Activated CD4-positive, alpha-beta T cell treated with anti-CD3 and anti-CD28 coated beads, Interleukin-2, Interleukin-6, amounts not matched to agents 100 ng/mL and 50 ng/mL, durations not matched to agents 16 hours and 8 hours (primary cell): ENCODE measurements at regions not wholly inside any gene's neighbourhood (a gene's known extent, or its start where the extent isn't known, plus 50 kb on each side); places are given as distances from the start of the nearest gene placed in this dataset.
"Not testable (repeated sequence)": the region's sequence is repeated elsewhere in the genome, so short reads cannot be mapped to it uniquely, and the experiment has no call there.

Experiments used
- DNase-seq: peaks from one replicate; pipeline ENCODE4 v3.0.0-alpha.2; 2020

DNA sequence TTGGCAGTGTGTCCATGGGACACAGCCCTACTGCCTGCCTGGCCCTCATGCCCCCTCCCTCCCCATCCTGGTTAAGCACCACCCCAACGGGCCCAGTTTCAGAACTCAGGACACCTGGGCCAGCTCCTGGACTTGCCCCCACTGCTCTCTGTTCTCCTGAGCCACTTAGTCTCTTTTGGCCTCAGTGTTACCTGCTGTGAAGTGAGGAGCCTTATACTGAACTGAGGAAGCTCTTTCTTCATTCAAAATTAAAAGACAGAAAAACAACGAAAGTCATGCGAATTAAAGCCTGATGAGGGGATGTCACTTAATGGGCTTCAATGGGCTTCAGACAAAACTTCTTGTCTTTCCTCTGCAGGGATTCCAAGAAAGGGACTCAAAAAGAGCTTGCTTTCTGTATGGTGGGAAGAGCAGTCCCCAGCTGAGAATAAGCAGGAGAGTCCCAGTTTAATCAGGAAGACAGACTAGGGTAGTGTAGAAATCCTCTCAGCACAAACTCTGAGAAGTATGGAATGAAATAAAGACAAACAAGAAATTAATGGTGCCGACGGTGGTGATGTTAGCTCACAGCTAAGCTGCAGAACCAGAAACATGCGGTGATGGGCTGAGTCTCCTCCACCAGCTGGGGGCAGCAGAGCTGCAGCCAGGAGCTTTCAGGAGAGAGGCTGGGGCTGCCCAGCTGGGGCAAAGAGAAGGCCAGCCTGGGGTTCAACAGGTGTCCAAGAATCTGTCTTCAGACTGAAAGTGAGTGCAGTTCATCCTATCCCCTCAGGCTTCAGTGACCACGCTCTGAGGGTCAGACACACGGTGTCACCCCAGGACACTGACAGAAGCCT, 101.0 kb downstream of the GGTLC2 start:
- DNase-seq, result peak; percentile 58

DNA sequence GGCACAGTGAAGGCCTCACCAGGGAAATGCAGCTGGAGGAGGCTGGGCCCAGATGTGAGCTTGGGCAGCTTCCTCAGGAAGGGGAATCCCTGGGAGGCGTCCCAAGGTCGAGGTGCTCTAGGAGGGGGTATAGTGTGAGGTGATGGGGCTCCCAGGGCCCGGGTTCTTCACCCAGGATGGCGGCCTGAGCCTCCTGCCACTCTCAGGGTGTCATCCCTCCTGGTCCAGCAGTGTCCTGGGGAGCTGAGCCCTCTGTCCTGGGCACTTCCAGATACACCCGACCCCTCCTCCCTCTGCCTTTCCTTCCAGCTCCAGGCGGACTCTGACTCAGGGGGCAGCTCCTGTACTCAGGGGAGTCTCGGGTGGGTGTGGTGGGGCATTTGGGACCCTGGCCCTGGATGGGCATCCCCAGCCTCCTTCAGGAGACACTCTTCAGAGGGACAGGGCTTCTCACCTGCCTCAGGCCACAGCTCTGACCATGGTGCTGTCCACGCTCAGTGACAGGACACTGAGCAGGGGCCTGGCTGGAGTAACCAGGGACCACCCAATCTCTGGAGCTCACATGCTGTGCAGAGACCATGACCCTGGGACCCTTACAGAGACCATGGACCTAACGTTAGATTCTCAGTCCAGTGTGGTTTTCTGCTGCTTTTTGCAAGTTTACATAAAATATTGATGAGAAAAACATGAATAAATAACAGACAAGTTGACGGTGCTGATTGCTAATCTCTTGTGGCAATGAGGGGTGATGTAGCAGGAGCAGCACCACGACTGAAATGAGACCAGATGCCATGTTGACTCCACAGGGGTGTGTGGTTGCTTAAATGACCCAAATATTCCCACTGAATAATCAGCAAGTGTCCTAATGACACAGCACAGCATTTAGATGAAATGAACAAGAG, 101.9 kb downstream of the GGTLC2 start:
- DNase-seq, result no peak

DNA sequence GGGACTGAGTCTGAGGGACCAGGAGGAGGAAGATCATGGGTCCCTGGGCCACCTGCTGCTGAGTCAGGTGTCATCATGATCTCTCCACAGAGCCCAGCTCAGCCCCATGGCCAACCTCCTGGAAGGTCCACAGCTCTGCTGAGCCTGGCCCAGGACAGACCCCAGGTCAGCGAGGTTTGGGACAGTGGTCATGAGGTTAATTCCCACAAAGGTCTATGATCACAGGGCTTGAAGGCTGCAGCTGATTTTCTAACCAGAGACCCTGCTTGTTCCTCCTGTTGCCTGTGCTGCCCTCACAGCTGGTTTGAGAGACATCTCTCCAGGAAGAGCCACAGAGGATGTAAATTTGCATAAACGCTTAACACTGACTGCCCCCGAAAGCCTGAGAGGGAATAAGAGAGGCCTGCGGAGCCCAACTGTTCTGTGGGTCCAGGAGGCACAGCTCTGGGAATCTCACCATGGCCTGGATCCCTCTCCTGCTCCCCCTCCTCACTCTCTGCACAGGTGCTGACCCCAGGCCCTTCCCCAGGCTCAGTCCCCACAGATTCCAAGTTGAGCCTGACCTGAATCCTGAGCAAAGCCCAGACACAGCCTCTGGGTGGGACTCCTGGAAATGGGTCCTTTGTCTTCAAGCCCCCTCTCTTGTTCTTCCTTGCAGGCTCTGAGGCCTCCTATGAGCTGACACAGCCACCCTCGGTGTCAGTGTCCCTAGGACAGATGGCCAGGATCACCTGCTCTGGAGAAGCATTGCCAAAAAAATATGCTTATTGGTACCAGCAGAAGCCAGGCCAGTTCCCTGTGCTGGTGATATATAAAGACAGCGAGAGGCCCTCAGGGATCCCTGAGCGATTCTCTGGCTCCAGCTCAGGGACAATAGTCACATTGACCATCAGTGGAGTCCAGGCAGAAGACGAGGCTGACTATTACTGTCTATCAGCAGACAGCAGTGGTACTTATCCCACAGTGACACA, 102.8 kb downstream of the GGTLC2 start:
- DNase-seq, result no peak

DNA sequence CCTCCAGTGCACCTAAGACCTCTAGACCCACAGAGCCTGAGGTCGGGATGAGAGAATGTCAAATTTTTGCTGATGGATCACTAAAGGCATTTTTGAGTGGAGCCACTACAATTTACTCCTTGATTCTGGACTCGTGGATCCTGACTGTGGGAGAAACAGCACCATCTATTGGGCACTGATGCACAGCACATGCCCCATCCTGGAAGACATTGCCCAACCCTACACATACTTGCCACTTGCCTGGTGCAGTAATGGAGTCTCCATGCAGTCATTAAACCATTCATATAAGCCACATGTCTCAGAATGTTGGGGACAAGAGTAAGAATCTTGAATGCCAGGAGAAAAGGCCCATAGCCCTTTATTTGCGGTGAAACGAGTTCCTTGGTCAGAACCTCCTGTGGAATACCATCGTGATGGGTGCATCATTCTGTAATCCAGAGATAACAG, 103.9 kb downstream of the GGTLC2 start:
- peak; percentile 61 for DNase-seq

DNA sequence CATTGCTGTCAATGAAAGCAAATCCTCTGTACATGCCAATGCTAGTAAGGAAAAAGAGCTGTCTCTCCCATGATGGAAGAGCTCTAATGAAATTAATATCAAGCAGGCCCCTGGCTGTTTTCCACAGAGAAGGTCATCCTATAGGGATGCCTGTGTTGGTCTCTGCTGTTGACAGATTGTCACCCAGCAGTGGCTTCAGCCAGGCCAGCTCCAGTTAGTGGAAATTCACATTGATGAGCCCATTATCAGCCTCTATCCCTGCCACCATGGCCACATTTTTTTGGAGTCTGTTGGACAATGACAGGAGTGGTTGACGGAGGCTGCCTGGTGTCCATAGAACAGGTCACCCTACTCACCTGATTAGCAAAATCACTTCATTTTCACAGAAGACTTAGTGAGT, 104.3 kb downstream of the GGTLC2 start:
- DNase-seq, result no peak

DNA sequence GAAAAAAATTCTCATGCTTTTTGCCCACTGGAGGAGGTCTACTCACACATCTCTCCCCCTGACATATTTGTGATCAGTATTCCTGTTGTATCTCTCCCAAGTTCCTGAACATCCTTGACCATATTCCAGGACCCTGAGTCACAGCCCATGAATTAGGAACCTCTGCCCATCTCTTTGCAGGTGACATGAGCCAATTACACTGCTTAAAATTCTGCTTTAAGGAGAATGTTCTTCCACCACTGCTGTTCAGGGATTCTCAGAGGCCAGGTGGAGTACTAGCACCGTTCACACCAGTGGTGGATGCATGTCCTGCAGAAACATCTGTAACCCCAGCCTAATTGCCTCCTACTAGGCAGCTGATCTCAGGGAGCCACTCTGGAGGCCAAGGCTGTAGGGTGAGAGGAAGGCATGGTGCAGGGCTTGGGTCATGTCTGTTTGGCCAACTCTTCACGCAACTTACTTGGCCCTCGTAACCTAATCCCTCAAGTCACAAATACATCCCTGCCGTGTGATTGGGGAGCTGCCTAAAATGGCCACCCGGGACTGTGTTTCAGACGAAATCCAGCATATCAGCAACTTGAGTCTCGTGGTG, 104.8 kb downstream of the GGTLC2 start:
- DNase-seq, result no peak

DNA sequence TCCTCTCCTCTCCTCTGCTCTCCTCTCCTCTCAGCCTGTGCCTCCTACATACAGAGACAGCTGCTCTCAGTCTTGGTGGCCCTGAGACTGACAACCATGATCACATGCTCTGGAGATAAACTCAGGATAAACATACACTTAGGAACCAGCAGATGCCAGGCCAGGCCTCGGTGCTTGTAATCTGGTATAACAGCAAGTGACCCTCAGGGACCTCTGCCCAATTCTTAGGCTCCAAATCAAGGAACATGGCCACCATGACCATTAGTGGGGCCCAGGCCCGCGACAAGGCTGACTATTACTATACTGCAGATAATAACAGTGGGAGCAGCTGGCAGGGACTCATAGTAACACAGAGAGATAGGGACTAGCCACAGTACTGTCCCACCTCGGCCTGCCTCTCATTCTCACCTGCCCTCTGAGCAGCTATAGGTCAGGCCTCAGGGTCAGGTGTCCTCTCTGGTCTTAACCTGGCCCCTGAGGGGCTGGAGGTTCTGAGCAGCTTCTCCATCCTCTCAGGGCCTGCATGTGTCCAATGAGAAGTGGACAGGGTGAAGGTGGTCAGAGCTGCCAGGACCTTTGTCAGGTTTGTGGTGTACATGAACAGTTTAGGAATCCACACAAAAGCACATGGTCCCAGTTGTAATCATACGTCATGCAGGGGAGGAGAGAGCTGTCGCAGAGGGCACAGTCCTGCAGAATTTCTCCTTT, 106.1 kb downstream of the GGTLC2 start:
- DNase-seq, result no peak

DNA sequence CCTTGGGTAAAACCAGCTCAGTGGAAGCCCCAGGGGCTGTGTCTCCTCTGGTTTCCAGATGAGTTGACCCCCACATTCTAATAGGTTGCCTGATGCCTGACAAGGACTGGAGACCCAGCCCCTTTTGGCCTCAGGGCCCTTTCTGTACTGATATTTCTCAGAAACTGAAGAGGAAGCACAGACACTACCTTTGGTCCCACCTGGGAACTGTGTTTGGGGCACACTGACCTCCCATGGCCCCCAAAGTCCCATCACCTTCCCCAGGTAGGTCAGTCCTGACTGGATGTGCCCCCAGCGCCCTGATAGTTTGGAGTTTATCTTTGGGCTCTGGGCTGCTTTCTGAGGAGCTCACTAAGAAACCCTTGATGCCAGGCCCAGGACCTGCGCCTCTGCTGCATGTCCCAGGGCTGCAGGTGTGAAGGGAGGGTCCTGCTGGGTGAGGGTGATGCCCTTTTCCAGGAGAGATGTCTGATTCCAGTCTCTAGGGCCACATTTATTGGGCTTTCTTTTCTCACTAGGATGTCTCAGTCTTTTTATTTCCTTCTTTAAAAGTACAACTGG, 106.7 kb downstream of the GGTLC2 start:
- no peak for DNase-seq

DNA sequence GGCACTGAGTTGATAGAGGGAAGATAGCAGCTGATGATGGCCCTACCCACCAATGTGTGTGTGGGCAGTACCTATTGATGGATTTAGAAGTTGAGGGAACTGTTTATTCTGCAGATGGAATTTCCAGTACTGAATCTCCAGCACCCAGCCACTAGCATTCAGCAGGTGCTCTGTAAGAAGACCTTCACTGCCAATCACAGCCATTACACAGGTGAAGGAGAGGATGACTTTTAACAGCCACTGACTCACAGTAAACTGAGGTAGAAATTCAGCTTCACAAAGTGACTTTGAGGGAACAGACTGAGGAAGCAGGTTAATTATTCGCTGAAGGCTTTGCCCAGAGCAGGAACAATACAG, 107.8 kb downstream of the GGTLC2 start:
- DNase-seq, result no peak

DNA sequence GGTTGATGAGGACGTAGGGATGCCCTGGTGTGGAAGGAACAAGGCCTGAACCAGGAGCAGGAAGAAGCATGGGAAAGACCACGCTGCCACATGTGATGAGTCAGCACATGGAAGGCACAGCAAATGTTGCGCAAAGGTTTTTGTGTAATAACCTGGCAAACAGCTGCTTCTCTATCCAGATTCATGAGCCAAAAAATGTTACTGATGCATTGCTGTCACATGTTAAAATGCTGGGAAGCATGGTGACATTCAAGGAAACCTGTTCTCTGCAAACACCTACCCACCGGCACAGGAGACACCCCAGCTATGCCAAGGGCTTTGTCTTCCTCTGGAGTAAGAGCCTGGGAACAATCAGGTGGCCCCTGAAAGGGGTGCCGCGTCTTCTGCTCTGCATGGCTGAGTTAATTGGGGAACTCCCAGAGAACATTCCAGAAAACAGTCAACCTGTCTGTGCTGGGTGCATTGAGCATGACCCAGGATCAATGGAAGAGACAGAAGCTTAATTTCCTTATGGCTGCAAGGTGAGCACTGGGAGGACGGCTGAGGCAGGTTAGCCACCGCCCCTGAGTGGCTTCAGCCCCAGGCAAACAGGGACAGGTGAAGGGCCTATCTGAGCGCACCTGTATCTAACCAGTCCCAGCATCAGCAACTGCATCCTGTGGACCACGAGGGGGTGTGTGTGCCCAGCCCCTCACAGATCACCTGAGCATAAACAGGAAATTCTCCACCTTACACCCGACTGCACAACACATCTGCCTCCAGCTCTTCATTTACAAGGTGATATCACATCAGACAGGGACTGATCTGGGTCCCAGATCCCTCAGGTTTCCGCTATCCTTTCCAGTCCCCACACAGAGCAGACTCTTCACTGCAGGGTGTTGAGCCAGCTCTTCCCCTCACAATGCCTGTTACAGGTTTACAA, 108.4 kb downstream of the GGTLC2 start:
- no peak for DNase-seq

DNA sequence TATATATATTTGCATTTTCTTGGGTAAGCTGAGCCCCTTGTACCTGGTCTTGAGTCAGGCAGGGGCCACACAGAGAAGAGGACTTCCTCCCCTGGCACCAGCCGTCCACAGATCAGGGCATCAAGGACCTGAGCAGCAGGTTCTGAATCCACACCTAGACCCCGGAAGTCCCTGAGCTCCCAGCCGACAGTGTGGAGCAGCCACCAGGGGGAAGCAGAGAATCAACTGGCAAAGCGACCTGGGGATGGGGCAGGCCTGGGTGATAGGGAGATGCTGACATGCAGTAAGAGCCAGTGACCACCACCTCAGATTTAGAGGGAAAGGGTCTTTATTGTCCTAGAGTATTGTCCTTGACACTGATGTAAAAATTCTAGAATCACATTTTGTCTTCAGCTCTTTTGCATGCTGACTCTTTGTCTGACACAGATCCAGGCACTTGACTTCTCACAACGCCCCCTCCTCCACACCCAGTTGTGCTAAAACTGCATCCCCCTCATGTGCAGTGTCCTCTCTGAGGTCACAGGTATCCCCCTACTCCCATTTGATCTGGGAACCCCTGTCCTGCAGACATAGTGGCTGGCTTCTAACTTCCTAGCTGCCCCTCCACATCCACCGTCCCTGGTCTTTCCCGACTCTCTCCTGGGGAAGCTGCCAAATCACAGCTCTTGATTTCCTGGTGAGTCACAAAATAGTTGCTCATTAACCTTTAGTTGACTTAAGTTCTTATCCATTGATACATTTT, 109.3 kb downstream of the GGTLC2 start:
- peak; percentile 79 for DNase-seq

DNA sequence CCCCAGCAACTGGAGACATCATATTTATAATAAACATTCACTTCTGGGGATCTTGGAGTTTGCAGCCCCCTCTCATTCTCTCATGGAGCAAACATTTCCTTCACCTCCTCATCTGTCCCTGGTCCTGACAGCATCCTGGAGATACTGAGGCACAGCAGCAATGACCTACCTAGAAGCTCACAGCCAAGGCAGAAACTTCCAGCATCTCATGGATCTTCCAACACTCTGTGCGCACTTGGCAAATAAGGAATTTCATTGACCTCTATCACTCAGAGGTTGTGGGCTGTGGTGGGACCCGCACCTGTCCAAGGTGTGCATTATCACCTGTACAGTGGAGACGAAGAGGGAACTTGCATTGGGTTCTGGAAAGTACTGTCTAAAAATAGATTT, 109.8 kb downstream of the GGTLC2 start:
- DNase-seq, result no peak

DNA sequence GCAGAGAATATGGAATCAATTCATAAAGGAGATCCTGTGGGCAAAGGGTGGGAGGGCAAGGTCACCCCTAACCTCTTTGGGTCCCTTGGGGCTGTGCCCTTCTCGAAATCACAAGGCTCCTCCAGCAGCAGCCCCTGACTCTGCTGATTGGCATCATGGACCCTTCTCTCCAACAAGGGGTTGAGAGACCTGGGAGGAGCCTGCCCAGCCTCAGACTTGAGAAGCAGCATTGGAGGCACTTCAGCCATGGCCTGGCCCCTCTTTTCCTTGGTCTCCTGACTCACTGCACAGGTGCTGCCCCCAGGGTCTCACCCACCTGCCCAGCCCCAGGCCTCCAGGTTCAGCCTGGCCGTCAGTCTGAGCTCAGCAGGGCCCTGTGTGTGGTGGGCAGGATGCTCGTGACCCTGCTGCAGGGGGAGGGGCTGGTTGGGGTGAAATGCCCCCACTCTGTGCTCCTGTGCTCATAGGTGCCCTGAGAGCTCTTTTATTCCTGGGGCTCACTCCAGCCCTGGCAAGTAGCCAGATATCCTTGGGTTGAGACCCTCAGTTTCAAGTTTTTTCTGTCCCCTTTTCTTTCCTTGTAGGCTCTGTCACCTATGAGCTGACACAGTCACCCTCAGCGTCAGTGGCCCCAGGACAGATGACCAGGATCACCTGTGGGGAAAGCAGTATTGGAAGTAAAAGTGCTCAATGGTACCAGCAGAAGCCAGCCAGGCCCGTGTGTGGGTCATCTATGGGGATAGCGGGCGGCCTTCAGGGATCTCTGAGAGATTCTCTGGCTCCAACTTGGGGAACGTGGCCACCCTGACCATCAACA, 110.8 kb downstream of the GGTLC2 start:
- no peak for DNase-seq

DNA sequence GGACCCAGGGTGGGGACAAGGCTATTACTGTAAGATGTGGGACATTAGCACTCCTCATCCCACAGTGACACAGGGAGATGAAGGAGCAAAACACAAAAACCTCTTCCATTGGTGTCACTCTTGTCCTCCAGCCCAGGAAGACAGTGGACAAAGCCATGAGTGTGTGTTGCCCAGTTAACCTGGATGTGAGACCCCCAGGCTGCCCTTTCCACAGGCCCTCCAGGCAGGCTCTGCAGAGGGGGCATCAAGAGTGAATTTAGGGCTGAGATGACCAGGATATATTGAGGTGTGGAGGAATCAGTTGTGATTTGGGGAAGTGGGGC, 111.3 kb downstream of the GGTLC2 start:
- no peak for DNase-seq

DNA sequence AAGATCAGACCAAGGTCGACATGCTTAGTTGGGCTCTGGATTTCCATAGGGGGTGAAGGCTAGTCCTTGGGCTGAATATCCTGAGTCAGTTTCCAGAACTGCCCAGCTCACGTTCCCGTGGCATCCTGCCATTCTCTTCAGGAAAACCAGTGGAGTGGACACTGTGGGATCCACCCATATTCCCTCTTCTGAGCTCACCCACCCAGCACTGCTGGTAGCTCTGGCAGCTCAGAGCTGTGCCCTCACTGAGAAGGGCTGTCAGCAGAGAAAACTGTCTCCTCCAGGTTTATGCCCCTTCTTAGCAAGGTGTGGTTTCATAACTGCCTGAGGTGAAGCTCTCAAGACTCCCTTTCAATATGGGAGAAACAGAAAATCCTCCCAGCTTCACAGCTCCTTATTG, 111.7 kb downstream of the GGTLC2 start:
- no peak for DNase-seq

DNA sequence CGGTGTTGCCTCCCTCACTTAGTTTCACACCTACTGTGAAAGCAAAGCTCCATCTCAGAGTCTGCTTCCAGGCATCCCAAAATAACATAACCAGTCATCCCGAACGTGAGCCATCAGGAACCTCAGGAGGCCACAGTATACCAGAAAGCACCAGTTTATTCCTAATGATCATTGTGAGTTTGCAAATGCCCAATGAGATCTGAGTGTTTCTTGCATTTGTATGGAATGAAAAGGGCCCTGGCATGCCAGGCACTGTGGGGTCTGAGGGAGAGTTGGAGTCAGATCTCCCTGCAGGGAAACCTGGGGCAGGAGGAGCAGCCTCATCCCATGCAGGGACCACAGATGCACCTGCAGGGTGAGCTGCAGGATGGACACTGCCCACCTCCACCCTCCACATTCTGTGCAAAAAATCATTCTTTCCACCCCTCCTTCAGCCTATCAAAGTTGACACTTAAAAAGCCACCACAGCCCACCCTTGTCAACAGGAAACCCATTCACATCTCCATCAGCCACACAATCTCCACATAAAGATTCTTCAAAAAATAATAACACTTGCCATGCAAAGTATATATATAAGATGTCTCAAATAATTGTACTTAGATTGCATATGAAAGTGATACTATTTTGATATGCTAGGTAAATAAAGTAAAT, 112.3 kb downstream of the GGTLC2 start:
- not testable (repeated sequence) for DNase-seq

DNA sequence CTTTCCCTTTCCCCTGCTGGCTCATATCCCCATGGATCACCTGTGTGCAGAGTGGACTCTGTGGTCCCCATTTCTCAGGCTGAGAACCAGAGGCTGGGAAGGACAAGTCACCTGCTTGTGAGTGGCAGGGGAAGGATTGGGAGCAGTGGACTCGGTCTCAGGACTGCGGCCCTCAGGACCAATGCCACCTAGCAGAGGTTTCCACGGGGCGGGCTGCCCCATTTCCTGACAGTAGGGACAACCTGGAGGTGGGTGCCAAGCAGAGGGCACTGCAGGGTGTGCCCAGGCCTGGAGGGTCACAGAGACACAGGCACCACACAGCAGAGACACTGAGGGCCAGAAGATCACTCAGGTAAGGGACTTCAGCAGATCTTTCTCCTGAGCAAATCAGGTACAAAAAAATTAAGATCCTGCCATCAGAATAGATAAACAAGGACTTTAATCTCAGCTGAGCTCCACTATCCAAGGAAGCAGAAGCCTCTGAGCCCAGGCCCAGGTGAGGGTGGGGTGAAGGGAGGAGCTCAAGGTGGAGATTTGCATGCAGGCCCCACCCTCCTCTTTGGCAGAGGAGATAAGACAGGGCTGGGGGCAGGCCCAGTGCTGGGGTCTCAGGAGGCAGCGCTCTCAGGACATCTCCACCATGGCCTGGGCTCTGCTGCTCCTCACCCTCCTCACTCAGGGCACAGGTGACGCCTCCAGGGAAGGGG, 113.8 kb downstream of the GGTLC2 start:
- not testable (repeated sequence) for DNase-seq

DNA sequence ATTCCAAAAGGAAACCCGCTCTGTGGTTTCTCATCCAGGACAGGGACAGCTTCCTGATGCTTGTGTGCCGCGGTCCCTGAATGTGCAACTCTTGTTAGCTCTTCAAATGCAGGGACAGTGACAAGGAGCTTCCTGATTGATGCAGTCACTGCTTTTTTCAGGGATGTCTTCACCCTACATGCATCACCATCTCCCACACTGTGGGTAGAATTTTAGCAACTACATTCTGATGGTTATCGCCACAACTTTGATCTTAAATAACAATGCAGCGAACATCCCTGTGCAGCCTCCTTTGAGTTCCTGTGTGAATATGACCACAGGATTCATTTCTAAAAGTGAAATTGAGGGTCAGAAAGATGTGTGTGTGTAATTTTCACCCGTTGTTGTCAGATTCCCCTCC, 115.0 kb downstream of the GGTLC2 start:
- DNase-seq, result no peak
